LNCaP clone FGC (cell line): ENCODE measurements at regions not wholly inside any gene's neighbourhood (a gene's known extent, or its start where the extent isn't known, plus 50 kb on each side); places are given as distances from the start of the nearest gene placed in this dataset.

Experiments used
- DNase-seq: peaks from one replicate; pipeline ENCODE4 v3.0.0-alpha.2; 2011; ENCODE audit warnings: low read depth
- H3K4me3 ChIP-seq: 2 replicates; pipeline ENCODE4 v1.5.1; 2011; ENCODE audit warnings: mild to moderate bottlenecking, low read depth, low read length, control low read depth
- TF ChIP-seq, protein P1 (sequence below): IDR thresholded peaks from 2 replicates; pipeline ENCODE4 v1.5.1; 2012; ENCODE audit warnings: mild to moderate bottlenecking; ENCODE audit not compliant: control insufficient read depth, insufficient read depth; ENCODE audit errors: extremely low read depth

GRCh38 chr9:108134486-108135128, 645.0 kb upstream of the KLF4 start:
- no peak overlapping the region for H3K4me3 ChIP-seq
- TF ChIP-seq, protein P1, sequence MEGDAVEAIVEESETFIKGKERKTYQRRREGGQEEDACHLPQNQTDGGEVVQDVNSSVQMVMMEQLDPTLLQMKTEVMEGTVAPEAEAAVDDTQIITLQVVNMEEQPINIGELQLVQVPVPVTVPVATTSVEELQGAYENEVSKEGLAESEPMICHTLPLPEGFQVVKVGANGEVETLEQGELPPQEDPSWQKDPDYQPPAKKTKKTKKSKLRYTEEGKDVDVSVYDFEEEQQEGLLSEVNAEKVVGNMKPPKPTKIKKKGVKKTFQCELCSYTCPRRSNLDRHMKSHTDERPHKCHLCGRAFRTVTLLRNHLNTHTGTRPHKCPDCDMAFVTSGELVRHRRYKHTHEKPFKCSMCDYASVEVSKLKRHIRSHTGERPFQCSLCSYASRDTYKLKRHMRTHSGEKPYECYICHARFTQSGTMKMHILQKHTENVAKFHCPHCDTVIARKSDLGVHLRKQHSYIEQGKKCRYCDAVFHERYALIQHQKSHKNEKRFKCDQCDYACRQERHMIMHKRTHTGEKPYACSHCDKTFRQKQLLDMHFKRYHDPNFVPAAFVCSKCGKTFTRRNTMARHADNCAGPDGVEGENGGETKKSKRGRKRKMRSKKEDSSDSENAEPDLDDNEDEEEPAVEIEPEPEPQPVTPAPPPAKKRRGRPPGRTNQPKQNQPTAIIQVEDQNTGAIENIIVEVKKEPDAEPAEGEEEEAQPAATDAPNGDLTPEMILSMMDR = peak; percentile 18; the same call in 1 of the 2 replicates
- peak; percentile 41 for DNase-seq

- TF ChIP-seq, protein P1 = no peak
- H3K4me3 ChIP-seq = no peak overlapping the region
- DNase-seq = no peak
These were observed 644.1 kb upstream of the KLF4 start for GRCh38 chr9:108133680-108134079.

- no peak for DNase-seq
- no peak overlapping the region for H3K4me3 ChIP-seq
- TF ChIP-seq, protein P1 = no peak
These were observed 643.5 kb upstream of the KLF4 start for GRCh38 chr9:108133101-108133500.

DNA sequence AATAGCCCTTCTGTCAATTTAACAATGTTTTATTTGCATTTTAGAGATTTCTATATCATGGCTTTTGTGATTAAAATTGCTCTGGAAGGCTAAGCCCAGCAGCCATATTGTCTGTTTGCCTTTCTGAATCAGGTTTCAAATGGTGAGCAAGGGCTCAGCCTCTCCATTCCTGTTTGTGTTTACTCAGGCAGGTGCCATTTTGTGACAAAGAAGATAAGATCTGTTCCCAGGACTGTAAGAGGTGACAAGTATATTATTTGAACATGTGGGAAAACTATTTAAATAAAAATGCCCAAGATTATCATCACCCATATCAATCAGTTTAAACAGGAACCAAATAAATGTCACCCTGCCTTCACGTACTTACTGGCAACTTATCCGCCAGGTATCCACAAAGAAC, 641.3 kb upstream of the KLF4 start:
- DNase-seq = peak; percentile 94
- no peak overlapping the region for H3K4me3 ChIP-seq
- TF ChIP-seq, protein P1 = no peak

- TF ChIP-seq, protein P1 = peak; percentile 34
- DNase-seq = no peak
- H3K4me3 ChIP-seq = no peak overlapping the region
These were observed 636.1 kb upstream of the KLF4 start for GRCh38 chr9:108125625-108126024.

GRCh38 chr9:108119530-108120113, 630.1 kb upstream of the KLF4 start:
- no peak for DNase-seq
- TF ChIP-seq, protein P1 = no peak
- H3K4me3 ChIP-seq = no peak overlapping the region

GRCh38 chr9:108117795-108118194, 628.2 kb upstream of the KLF4 start:
- TF ChIP-seq, protein P1 = no peak
- H3K4me3 ChIP-seq = no peak overlapping the region
- no peak for DNase-seq
